Endothelial cell of umbilical vein (primary cell): ENCODE measurements at regions not wholly inside any gene's neighbourhood (a gene's known extent, or its start where the extent isn't known, plus 50 kb on each side); places are given as distances from the start of the nearest gene placed in this dataset.

Source experiments
- BruUV-seq: library from RNA; stranded (reverse); fragments of 400-500 nt; replicated peaks from 2 replicates; lab custom pipeline; 2021; lab: Mats Ljungman, UMichigan
- CTCF ChIA-PET: fragments of 300-600, 350-600 bp; sonication (Branson Sonifier 250); formaldehyde crosslinking; loops from one replicate; lab custom pipeline; 2021; ENCODE audit warnings: antibody characterized with exemption, inconsistent platforms; lab: Charles Lee
- POLR2A ChIA-PET: fragments of 300-600, 350-600 bp; sonication (Branson Sonifier 250); formaldehyde crosslinking; loops from one replicate; lab custom pipeline; 2021; ENCODE audit warnings: antibody characterized with exemption, inconsistent platforms; lab: Charles Lee
- DNase-seq: peaks from one replicate; pipeline ENCODE4 v3.0.0-alpha.2; 2011; ENCODE audit warnings: low read depth, low spot score
- FAIRE-seq: peaks from 2 replicates; lab custom pipeline; 2011; peaks lifted over from hg19 to GRCh38; lab: Jason Lieb, UNC
- H2AFZ ChIP-seq: 2 replicates; pipeline ENCODE4 v1.6.0; 2012; ENCODE audit warnings: low read depth, low read length, control low read depth, inconsistent platforms
- H3K27ac ChIP-seq: 2 replicates; pipeline ENCODE4 v1.5.1; 2011; ENCODE audit warnings: low read depth, mild to moderate bottlenecking, control low read depth, low read length, moderate library complexity; ENCODE audit not compliant: insufficient read depth
- H3K27me3 ChIP-seq, 2 experiments: 2 replicates each; pipeline versions ENCODE4 v1.6.0 to v1.6.1; 2011; ENCODE audit warnings: low read length in 2 of 2, mixed read lengths in 1 of 2; ENCODE audit not compliant: control insufficient read depth in 2 of 2, insufficient read depth in 2 of 2
- H3K36me3 ChIP-seq, 2 experiments: 2 replicates in 1 of 2; 3 replicates in 1 of 2; pipeline ENCODE4 v1.5.1; 2011; ENCODE audit warnings: low read length in 2 of 2, mild to moderate bottlenecking in 1 of 2, moderate library complexity in 1 of 2; ENCODE audit not compliant: control insufficient read depth in 2 of 2, insufficient read depth in 2 of 2; ENCODE audit errors: extremely low read depth in 1 of 2
- H3K4me1 ChIP-seq: 3 replicates; pipeline ENCODE4 v1.5.1; 2011; ENCODE audit warnings: mild to moderate bottlenecking, low read length; ENCODE audit not compliant: control insufficient read depth, insufficient read depth; ENCODE audit errors: extremely low read depth
- H3K4me2 ChIP-seq: 2 replicates; pipeline ENCODE4 v1.6.1; 2011; ENCODE audit warnings: low read length, control low read depth, mixed read lengths; ENCODE audit not compliant: insufficient read depth
- H3K4me3 ChIP-seq, 3 experiments: fragments of 200-600 bp in 1 of 3; sonication (generic), shearing (Covaris generic) in 1 of 3; replicated peaks in 1 of 3; 2 replicates each; pipeline ENCODE4 v1.5.1; 2011 to 2016; ENCODE audit warnings: control low read depth in 3 of 3, low read length in 3 of 3, mild to moderate bottlenecking in 2 of 3, inconsistent platforms in 1 of 3, low read depth in 1 of 3, moderate library complexity in 1 of 3; ENCODE audit not compliant: insufficient read depth in 1 of 3
- H3K79me2 ChIP-seq: 2 replicates; pipeline ENCODE4 v1.6.0; 2012; ENCODE audit warnings: low read length, inconsistent platforms; ENCODE audit not compliant: control insufficient read depth, insufficient read depth
- H3K9ac ChIP-seq: replicated peaks from 2 replicates; pipeline ENCODE3; 2011; ENCODE audit warnings: low read length, control low read depth; ENCODE audit not compliant: insufficient read depth; ENCODE audit errors: extremely low read depth
- H3K9me1 ChIP-seq: replicated peaks from 3 replicates; pipeline ENCODE4 v1.6.0; 2011; ENCODE audit warnings: mild to moderate bottlenecking, low read length; ENCODE audit not compliant: control insufficient read depth, insufficient read depth; ENCODE audit errors: extremely low read depth
- H3K9me3 ChIP-seq: replicated peaks from 2 replicates; pipeline ENCODE4 v1.5.1; 2012; ENCODE audit warnings: low read length, inconsistent platforms; ENCODE audit not compliant: control insufficient read depth, insufficient read depth
- H4K20me1 ChIP-seq: replicated peaks from 2 replicates; pipeline ENCODE3; 2011; ENCODE audit warnings: mild to moderate bottlenecking, low read length; ENCODE audit not compliant: control insufficient read depth, insufficient read depth; ENCODE audit errors: extremely low read depth
- CTCF ChIP-seq, 2 donors: IDR thresholded peaks; 1 replicate in 1 of 2; 2 replicates in 1 of 2; pipeline ENCODE4 v1.5.1; 2011; ENCODE audit warnings: low read length in 2 of 2, mild to moderate bottlenecking in 2 of 2, moderate library complexity in 2 of 2, control low read depth in 1 of 2, inconsistent platforms in 1 of 2, low read depth in 1 of 2; ENCODE audit not compliant: insufficient read depth in 1 of 2; ENCODE audit errors: extremely low read depth in 1 of 2
- EZH2 ChIP-seq: IDR thresholded peaks from 2 replicates; pipeline ENCODE4 v1.6.1; 2012; ENCODE audit warnings: borderline replicate concordance, low read depth, mild to moderate bottlenecking, moderate library complexity, low read length, inconsistent platforms; ENCODE audit not compliant: severe bottlenecking
- FOS ChIP-seq: IDR thresholded peaks from 2 replicates; pipeline ENCODE4 v1.6.1; 2011; ENCODE audit warnings: mild to moderate bottlenecking, low read length, moderate library complexity, borderline replicate concordance; ENCODE audit not compliant: insufficient read depth
- GATA2 ChIP-seq: IDR thresholded peaks from 2 replicates; pipeline ENCODE4 v1.7.0; 2011; ENCODE audit warnings: low read depth, mild to moderate bottlenecking, moderate library complexity, mixed read lengths, low read length; ENCODE audit not compliant: insufficient read length, insufficient read depth
- JUN ChIP-seq: IDR thresholded peaks from 2 replicates; pipeline ENCODE4 v1.6.1; 2011; ENCODE audit warnings: borderline replicate concordance, low read depth; ENCODE audit not compliant: insufficient read length, insufficient read depth
- MAX ChIP-seq: IDR thresholded peaks from 2 replicates; pipeline ENCODE4 v1.6.1; 2011; ENCODE audit not compliant: insufficient read depth, insufficient read length
- MYC ChIP-seq: IDR thresholded peaks from one replicate; pipeline ENCODE4 v1.6.1; 2011; ENCODE audit warnings: mild to moderate bottlenecking, low read depth, low read length
- POLR2A ChIP-seq: IDR thresholded peaks from 2 replicates; pipeline ENCODE4 v1.6.1; 2012; ENCODE audit warnings: low read depth, mild to moderate bottlenecking, control low read depth, low read length
- POLR2AphosphoS5 ChIP-seq: IDR thresholded peaks from 2 replicates; pipeline ENCODE4 v1.6.1; 2012; ENCODE audit warnings: low read depth, mild to moderate bottlenecking, control low read depth, low read length, moderate library complexity; ENCODE audit not compliant: insufficient read depth
- dilution Hi-C: fragments of 300-500 bp; cut with MboI; formaldehyde crosslinking; loops from one replicate; pipeline ENCODE4 v1.15.0; 2019; ENCODE audit warnings: low sequenced_read_pairs; ENCODE audit not compliant: extremely low pct_ligation_motif_present
- intact Hi-C: fragments of 100-400 bp; cut with micrococcal nuclease; formaldehyde crosslinking; loops from one replicate; pipeline ENCODE4 v1.10.0; 2022

DNA sequence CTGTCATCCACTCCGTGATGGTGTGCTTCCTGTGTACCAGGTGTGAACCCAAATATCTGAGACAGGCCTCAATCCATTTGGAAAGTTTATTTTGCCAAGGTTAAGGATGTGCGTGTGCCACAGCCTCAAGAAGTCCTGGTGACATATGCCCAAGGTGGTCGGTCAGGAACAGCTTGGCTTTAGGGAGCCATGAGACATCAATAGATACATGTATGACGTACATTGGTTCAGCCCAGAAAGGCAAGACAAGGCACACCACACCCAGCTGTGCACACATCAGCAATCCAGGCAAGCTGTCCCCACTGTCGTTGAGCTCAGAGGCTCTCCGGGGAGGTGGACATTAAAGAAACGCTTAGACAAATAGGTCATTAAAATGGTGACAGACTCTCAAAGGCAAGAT, 56.8 kb upstream of the SHANK2 start:
- BruUV-seq = no TSS peak
- H3K79me2 ChIP-seq = no peaks in the 10 kb centered on the region
- ChIA-PET CTCF (no interaction called here), POLR2A (no interaction called here)
- H4K20me1 ChIP-seq = no peaks in the 10 kb centered on the region
- no peak overlapping the region for H3K4me2 ChIP-seq
- H3K27me3 ChIP-seq = no peaks in the 10 kb centered on the region
- dilution Hi-C loops (no loop called here), intact Hi-C loops (no loop called here)
- no peaks in the 10 kb centered on the region for H3K9me1 ChIP-seq
- no peaks in the 10 kb centered on the region for H3K36me3 ChIP-seq
- H2AFZ ChIP-seq = no peak overlapping the region
- no peak overlapping the region for H3K4me3 ChIP-seq
- no peaks in the 10 kb centered on the region for H3K4me1 ChIP-seq
- FAIRE-seq (no peak), DNase-seq (no peak)
- no peak overlapping the region for H3K9ac ChIP-seq
- H3K27ac ChIP-seq = no peak overlapping the region
- H3K9me3 ChIP-seq = peaks cover 2% of the 10 kb centered on the region
- no peak for TF ChIP-seq POLR2A
- TF ChIP-seq EZH2 = no peak
- no peak for TF ChIP-seq GATA2
- TF ChIP-seq FOS = no peak
- TF ChIP-seq CTCF (IDR thresholded peaks at IDR 0.05; ENCODE audit: extremely low read depth in 1 of 2, insufficient read depth in 1 of 2, low read depth in 1 of 2, low read length in 2 of 2) = no peak
- no peak for TF ChIP-seq MYC
- no peak for TF ChIP-seq JUN
- no peak for TF ChIP-seq MAX
- no peak for TF ChIP-seq POLR2AphosphoS5
